HG02943 (cell line): ENCODE measurements at regions not wholly inside any gene's neighbourhood (a gene's known extent, or its start where the extent isn't known, plus 50 kb on each side); places are given as distances from the start of the nearest gene placed in this dataset.

Experiments
- ATAC-seq: cut with Tn5 transposase; IDR thresholded peaks from one replicate; pipeline ENCODE4 v1.9.1; 2021; ENCODE audit warnings: mild to moderate bottlenecking, low read depth, moderate library complexity; ENCODE audit not compliant: unreplicated experiment

- no peak for ATAC-seq
Measured at GRCh38 chr2:144333143-144333555, 186.8 kb downstream of the ZEB2 start.

GRCh38 chr2:144332356-144333142 is 187.4 kb downstream of the ZEB2 start:
- ATAC-seq, result peak; percentile 86

DNA sequence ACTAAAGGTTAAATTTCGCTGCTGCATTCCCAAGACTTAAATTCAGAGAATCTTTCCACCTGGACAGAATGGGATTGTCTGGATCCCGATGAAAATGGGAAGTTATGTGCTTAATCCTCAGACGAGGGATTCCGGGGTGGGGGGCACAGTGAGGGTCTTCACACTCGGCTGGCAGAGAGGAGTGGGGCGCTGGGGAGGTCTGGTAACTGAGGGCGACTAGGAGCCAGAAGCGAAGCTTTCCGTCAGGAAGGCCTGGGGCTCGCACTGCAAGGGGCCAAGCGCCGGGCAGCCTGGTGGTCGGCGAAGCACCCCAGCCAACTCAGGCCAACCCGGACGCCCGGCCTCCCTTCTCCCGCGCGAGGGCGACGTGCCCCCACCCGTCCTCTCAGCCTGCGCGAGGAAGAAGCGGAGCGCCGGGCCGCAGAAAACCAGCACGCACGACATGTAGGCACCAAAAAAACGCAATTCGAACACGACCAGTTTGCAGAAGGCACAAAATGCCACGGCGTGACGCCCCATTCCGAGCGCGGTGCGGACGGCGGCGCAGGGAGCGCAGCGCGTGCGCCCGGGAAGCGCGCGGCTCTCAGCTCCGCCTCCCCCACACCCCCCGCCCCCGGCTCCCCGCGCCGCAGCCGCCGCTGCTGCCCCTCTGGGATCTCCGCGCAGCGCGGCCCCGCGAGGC is 188.1 kb downstream of the ZEB2 start:
- ATAC-seq, result peak; percentile 77

DNA sequence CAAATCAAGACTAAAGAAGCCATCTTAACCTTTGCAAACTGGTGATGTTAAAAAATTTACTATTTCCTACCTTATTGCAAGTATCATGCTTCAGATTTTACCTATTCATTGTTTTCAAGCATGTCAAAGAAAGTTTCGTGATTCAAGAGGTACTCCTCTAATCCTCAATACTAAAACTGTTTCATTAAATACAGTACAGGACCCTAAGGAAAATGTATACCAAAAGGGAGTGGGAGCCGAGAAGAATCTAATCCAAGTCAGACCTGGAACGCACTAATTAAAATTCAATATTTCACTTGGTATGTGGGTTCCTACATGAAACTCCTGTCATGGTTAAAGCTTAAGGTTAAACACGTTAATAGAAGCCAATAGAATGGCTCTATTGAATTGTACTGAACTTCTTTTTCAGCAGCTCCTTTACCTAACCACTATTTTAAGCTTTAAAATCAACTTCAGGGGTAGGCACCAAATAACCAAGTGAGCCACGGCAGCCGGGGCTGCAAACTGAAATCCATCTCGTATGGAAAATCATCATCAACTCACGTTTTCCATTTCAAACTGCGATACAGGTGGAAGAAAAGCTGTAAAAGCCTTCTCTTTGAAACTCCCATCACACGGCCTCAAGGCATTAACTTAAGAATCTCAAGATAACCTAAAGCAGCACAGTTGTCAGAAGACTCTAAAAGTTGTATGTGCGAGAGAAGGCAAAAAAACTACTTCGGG is 188.8 kb downstream of the ZEB2 start:
- ATAC-seq, result no peak

DNA sequence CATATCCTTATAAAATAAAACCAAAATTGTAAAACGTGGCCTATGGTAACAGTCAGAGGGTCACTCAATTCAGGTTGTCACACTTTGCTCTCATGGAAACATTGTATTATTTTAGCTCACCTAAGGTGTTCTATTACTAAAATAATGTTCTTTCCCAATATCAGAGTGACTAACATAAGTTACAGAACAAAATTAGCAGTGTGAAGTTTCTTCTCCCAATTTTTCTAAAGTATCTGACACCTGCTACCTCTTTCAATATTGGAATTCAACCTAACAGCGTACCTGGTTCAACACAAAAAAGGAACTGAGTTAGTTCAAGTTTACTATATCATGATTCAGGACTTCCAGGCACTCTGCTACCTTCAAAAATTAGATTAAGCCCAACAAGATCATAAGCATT is 190.4 kb downstream of the ZEB2 start:
- ATAC-seq, result no peak

DNA sequence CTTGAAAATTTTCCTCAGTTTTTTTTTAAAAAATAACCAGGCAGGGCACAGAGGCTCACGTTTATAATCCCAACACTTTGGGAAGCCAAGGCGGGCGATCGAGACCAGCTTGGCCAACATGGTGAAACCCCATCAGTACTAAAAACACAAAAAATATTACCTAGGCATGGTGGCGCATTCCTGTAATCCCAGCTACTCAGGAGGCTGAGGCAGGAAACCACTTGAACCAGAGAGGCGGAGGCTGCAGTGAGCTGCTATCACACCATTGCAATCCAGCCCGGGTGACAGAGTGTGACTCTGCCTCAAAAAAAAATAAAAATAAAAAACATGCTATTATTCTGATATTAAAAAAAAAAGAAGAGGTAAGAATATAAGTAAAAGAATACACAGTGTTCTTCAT is 191.0 kb downstream of the ZEB2 start:
- ATAC-seq, result no peak

GRCh38 chr2:144326825-144327224 is 193.1 kb downstream of the ZEB2 start:
- no peak for ATAC-seq

- ATAC-seq, result peak; percentile 66
Measured at GRCh38 chr2:144325086-144325485, 194.8 kb downstream of the ZEB2 start.

GRCh38 chr2:144324446-144325045 is 195.4 kb downstream of the ZEB2 start:
- peak; percentile 29 for ATAC-seq

DNA sequence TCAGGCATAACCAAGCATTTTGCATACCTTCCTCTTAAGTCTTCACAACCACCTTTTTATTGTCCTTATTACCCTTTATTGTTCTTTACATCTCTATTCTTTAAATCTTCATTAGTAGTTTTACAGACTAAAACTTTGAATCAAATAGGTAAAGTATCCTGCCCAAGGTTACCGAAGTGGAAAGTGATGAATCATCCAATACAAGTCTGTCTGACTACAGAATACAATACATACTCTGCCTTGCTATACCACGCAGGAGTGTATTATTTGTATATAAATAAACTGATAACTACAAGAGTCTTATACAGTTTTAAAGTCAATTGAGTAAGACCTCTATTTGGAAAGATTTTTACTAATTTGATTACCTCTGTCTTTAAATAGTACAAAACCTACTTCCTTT is 196.0 kb downstream of the ZEB2 start:
- no peak for ATAC-seq

DNA sequence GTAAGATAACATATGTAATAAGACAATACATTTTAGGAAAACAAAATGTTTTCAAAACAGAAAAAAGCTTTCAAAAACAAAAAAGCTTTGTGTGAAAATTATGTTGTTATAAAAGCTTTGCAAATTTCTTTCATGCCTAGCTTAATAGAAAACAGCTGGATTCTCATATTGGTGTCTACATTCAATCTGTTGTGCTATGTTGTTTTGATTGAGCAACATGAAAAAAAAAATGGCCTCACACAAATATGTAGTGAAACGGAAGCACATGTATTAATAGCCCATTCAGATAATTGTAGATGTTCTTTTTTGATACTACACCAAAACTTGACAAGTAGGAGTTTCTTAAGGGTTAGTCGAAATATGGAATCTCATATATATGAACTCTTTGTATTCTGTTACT is 197.5 kb downstream of the ZEB2 start:
- ATAC-seq, result no peak

DNA sequence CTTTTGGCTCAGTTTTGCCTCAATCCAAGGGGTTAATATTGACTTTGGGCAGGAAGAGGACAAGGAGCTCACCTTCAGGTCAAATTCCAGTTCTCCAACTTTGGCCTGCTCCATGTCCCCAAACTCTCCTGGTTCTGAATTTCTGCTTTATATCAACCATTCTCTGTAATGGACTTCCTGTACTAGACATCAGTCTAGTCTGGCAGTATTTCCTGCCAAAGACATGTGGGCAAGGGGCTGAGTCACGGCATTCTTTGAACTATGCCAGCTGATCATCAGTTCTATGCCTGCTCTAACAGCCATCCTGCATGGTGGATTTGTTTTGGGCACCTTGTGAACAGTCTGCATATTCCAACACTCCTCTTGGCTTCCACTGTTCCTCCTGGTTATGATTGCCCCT is 199.4 kb downstream of the ZEB2 start:
- no peak for ATAC-seq

DNA sequence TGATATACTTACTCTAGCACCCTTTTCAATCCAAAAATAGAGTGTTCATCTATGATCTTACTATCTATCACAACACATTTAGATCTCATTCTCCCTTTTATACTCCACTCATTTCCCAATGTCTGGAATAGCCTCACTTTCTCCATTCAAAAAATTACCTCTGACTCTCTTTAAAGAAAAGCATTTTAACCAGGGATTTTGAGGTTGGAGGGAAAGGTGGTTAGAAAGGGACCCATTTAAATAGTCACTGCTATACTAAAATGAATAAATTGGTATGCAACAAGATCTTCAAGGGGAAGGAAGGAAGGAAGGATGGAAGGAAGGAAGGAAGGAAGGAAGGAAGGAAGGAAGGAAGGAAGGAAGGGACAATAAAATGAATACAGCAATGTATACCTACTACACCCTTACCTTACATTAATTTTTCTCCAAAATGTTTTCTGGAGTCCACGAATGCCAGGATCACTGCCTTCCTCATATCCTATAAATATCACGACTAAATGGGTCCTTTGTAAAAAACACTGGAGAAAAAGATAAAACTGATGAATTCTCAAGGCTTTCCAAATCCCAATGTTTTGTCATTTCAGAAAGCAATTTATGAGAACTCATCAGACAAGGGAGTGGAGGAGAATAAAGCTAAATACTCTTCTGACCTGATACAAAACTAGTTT is 202.7 kb downstream of the ZEB2 start:
- no peak for ATAC-seq

GRCh38 chr2:144310889-144311608 is 208.9 kb downstream of the ZEB2 start:
- ATAC-seq, result no peak

DNA sequence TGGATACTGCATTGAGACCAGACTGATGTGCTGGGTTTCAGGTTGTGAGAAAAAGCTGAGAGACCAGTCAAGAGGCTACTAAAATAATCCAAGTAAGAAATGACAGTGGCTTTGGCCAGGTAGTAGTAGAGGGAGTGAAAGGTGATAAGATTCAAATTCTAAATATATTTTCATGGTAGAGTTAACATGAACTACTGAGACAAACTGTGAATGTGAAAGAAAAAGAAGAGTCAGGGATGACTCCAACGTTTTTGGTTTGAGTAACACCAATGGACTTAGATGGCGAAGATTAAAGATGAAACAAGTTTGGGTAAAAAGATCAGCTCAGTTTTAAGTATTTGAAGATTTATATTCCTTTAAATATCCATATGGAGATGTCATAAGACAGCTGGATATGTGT is 209.4 kb downstream of the ZEB2 start:
- no peak for ATAC-seq

DNA sequence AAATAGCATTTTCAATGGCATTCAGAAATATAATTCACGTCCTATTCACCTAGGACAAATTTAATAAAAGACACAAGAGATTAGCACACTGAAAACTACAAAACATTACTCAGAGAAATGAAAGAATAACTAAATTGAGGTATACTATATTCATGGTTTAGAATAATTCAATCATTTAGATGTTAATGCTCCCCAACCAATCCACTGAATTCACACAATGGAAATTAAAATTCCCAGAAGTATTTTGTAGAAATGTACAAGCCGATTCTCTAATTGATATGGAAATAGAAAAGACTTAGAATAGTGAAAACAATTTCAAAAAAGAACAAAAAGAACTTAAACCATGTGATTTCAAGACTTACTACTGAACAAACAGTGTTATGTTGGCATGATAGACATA is 212.2 kb downstream of the ZEB2 start:
- ATAC-seq, result no peak

DNA sequence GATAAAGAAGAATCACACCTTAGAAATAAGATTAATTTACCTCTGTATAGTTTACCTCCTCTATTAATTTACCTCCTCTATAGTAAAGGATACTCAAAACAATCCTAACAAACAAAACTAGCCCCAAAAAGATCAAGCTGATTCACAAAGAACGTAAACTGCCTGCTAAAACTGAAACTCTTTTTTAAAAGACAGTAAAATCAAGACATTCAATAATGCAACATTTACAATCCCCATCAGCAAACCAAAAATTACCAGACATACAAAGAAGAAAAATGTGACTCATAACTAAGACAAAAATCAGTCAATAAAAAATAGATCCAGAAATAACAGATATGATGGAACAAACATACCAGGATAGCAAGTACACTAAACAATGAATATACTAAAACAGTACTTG is 215.7 kb downstream of the ZEB2 start:
- no peak for ATAC-seq

DNA sequence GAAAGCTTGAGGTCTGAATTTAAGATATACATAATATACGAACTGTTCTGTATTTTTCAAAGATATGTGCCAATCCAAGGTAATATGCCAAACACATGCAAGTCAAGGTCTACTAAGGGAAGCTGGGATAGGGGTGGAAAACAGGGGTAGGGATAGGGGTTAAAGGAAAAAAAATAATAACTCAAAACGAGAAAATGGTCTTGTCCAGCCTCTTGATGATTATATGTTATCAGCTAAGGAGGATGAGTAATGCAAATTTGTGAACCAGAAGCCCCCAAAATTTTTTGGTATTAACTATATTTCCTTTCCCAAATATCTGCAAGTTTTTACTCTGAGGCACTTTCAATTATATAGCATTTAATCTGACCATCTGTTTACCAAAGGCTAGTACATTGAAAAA is 219.3 kb downstream of the ZEB2 start:
- ATAC-seq, result no peak

DNA sequence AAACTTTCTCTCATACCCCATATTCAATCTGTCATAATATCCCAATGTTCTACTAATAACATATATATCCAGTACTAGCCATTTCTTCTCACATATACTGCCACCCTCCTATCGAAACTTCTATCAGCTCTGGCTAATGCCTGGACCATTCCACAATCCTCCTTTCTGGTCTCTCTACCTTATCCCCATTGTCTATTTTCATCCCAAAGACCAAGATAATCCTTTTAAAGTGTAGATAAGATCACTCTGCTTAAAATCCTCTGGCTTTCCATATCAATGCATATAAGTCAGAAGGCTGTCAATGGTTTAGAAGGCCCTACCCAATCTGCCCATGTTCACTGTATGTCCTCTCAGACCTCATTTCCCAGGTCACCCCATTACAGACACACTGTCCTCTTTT is 229.6 kb downstream of the ZEB2 start:
- no peak for ATAC-seq

GRCh38 chr2:144288438-144288837 is 231.5 kb downstream of the ZEB2 start:
- no peak for ATAC-seq
